Left colon (tissue), 2 donors: ENCODE measurements at regions not wholly inside any gene's neighbourhood (a gene's known extent, or its start where the extent isn't known, plus 50 kb on each side); places are given as distances from the start of the nearest gene placed in this dataset.
"Not testable (repeated sequence)": the region's sequence is repeated elsewhere in the genome, so short reads cannot be mapped to it uniquely, and the experiment has no call there.

Source experiments
- ATAC-seq: fragments of 200-7000 bp; cut with Tn5 transposase; one replicate; pipeline ENCODE4 v1.9.1; 2020; ENCODE audit warnings: mild to moderate bottlenecking, moderate library complexity
- DNase-seq, 2 donors: peaks; one replicate each; pipeline ENCODE4 v3.0.0-alpha.2; 2020
- intact Hi-C, 2 donors: fragments of 100-400 bp; cut with DNase I in 1 of 2; cut with micrococcal nuclease in 1 of 2; formaldehyde crosslinking; loops; one replicate each; pipeline versions ENCODE4 v1.11.2 to v1.14.0; 2022; cut with DNase I, micrococcal nuclease
- donor health status: DM: no; HTN: no; CAD: no.
- donor health status: DM: yes; HTN: yes; CAD: no.

- DNase-seq (no peak), ATAC-seq (no peak)
- intact Hi-C loops: no loop called here
Observed at GRCh38 chr4:19260346-19260745, 991.4 kb upstream of the SLIT2 start.

DNA sequence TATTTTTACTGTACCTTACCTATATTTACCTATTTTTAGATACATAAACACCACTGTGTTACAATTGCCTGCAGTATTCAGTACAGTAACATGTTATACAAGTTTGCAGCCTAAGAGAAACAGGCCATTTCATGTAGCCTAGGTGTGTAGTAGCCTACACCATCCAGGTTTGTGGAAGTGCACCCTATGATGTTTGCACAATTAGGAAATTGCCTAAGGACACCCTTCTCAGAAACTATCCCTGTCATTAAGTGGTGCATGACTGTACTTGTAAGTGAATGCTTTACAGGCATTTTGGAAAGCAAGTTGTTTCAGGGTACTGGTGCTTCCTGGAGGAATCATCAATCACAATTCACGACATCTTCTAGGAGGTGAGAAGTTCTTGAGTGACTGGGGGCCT, 991.8 kb upstream of the SLIT2 start:
- intact Hi-C loops: no loop called here
- no peak for ATAC-seq

GRCh38 chr4:19256823-19257222, 994.9 kb upstream of the SLIT2 start:
- intact Hi-C loops: no loop called here
- ATAC-seq (no peak), DNase-seq (no peak)

More for the DNA sequence above, 991.8 kb upstream of the SLIT2 start:
- DNase-seq: no peak

DNA sequence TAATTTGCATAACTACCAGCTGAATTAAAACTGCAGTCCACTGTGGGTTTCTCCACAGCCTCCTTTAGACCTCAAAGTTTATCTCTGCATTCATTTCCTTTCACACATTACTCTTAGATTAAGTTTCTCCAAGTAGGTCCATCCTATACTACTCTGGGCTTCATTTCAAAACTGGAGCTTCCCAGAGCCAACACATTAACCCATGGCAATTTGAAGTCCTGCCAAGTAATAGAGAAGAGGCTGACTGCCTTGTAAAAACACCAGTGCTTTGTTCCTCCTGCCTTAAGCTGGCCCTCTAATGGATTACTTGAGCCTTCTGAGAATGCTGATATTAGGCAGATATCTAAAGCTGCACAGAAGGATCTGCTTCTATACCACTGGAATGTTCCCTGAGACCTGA, 997.2 kb upstream of the SLIT2 start:
- intact Hi-C loops: no loop called here
- ATAC-seq (no peak), DNase-seq (no peak)

DNA sequence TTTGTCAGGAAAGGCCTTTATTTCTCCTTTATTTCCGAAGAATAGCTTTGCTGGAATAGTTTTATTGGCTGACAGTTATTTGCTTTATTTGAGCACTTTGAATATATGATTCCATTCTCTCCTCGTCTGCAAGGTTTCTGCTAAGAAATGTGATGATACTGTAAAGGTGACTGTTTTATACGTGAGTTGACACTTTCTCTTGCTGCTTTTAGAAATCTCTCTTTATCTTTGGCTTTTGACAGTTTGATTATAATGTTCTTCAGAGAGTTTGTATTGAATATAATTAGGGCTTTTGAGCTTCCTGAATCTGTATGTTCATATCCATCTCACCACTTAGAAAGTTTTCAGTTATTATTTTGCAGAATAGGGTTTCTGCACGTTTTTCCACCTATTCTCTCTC, 1003.7 kb upstream of the SLIT2 start:
- DNase-seq (no peak), ATAC-seq (no peak)
- intact Hi-C loops: no loop called here

- intact Hi-C loops: no loop called here
- ATAC-seq (no peak), DNase-seq (no peak)
Observed at GRCh38 chr4:19241895-19242294, 1009.8 kb upstream of the SLIT2 start.

GRCh38 chr4:19239565-19239964, 1012.1 kb upstream of the SLIT2 start:
- DNase-seq (no peak), ATAC-seq (no peak)
- intact Hi-C loops: no loop called here

DNA sequence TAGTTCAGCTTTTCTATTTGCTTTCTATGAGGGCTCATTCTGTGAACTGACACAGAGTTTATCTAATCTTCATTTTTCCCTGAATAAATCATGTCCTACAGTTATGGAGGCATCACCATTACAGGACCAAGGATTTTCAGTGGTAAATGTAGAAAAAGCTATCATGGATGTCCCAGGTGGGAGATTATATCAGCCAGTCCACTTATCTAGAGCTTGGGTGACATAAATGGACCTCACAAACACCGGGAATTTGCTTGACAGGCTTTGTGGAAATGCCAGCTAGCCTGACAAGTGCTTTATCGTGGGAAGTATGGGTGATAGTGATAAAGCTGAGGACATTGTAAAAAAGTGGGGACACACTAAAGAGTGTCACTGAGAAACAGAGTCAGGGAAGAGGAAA, 1015.2 kb upstream of the SLIT2 start:
- DNase-seq (no peak), ATAC-seq (no peak)
- intact Hi-C loops: no loop called here

GRCh38 chr4:19230906-19231545, 1020.7 kb upstream of the SLIT2 start:
- no peak for ATAC-seq
- intact Hi-C loops: no loop called here
- no peak for DNase-seq

DNA sequence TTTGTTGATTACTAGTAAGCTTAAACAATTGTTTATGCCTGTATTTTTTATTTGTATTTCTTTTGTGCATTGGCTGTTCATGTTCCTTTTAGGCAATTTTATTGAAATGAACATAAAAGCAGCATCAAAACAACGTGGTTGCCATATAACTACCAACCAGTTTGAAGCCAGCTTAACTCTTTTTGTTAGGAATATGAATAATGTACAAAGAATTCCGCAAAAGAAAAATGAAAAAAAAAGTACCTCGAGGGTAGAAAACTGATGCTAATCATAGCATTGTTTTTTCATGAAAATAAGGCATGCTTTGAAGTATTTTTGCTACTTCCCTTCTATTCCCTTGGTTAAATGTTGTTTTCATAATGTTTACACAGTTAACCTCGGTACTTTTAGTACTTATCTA, 1024.0 kb upstream of the SLIT2 start:
- no peak for DNase-seq
- no peak for ATAC-seq
- intact Hi-C loops: loop anchor here in 1 of 2 donors (10.0 kb wide), 1 partner anchor 1017 kb away; no protein-coding TSS in a partner anchor

- no peak for ATAC-seq
- intact Hi-C loops: loop anchor here in 1 of 2 donors (10.0 kb wide), 1 partner anchor 1020 kb away; no protein-coding TSS in a partner anchor
- no peak for DNase-seq
Observed at GRCh38 chr4:19224820-19225219, 1026.9 kb upstream of the SLIT2 start.

GRCh38 chr4:19216476-19216875, 1035.2 kb upstream of the SLIT2 start:
- DNase-seq: no peak
- no peak for ATAC-seq
- intact Hi-C loops: no loop called here

- no peak for DNase-seq
- intact Hi-C loops: no loop called here
- no peak for ATAC-seq
Observed at GRCh38 chr4:19214591-19215186, 1037.0 kb upstream of the SLIT2 start.

GRCh38 chr4:19213388-19213787, 1038.3 kb upstream of the SLIT2 start:
- intact Hi-C loops: no loop called here
- DNase-seq (no peak), ATAC-seq (no peak)

GRCh38 chr4:19205853-19206252, 1045.9 kb upstream of the SLIT2 start:
- ATAC-seq (no peak), DNase-seq (no peak)
- intact Hi-C loops: no loop called here

- DNase-seq, intact Hi-C loops, ATAC-seq: not testable (repeated sequence)
Observed at GRCh38 chr4:19197838-19198237, 1053.9 kb upstream of the SLIT2 start.

DNA sequence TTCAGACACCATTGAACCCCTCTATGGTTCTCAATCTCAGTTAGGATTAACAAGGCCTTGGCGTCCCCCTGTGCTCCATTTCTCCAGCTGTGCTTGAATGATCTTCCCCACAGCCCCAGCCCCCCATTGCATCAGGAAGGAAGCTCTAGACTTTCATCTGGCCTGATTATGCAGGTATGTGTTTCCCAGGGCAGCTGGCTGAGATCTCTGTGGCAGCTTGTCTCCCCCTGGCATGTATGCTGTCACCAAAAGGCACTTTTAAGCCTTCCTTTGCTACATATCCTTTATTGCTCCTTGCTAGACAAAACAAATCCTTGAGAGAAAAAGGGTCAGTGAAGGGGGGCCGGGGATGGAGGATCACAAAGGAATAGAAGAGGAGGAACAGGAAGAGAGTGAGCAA, 1056.0 kb upstream of the SLIT2 start:
- no peak for DNase-seq
- no peak for ATAC-seq
- intact Hi-C loops: no loop called here

DNA sequence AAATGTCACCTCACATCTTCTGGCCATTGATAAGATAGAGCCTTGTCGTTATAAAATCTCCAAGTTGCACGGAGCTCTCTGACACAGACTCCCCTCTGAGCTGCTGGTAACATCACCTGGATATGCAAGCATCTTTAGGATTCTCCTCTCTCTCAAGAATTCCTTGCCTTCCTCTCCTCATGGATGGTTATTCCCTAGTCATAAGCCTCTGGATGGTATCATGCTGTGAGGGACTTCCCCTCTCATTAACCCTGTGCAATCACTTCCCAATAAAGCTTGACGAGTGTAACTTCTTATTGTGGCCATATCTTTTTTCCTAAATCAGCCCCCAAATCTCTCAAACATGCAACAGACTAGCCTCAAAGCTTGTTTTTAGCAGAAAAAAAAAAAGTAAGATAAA, 1057.0 kb upstream of the SLIT2 start:
- intact Hi-C loops: no loop called here
- no peak for DNase-seq
- peak; percentile 52 for ATAC-seq

GRCh38 chr4:19193274-19193981, 1058.3 kb upstream of the SLIT2 start:
- DNase-seq (peak; percentile 23 to 30), ATAC-seq (peak; percentile 86)
- intact Hi-C loops: no loop called here

DNA sequence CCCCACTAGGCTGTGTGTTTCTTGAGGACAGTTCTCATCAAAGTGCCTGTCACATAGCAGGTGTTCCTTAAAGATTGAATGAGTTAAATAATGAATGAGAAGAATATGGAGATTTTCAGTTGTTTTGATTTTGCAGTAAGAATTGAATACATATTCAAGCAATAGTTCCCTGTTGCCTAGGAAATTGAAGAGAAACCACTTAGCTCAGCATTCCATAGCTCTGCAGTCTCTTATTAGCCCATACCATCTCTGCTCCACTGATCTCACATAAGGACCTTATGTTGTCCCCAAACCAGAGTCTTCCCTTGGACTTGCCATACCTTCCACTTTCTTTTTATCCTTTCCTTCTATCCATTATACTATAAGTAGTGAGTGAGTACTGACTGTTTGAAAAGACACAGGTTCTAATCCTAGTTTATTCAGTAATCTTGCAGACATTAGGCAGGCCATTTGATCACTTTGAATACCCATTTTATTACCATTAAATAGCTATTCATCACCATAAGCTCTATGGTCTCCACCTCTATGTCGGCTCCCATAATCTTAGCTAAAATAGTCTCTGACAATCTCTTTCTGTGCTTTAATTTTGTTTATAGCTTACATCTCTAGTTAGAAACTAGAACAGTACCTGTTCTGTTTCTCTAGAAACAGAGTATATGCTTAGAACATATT, 1059.6 kb upstream of the SLIT2 start:
- intact Hi-C loops: no loop called here
- no peak for ATAC-seq
- no peak for DNase-seq
